ENCODE measurements at regions not wholly inside any gene's neighbourhood (a gene's known extent, or its start where the extent isn't known, plus 50 kb on each side); places are given as distances from the start of the nearest gene placed in this dataset.
"Not testable (repeated sequence)": the region's sequence is repeated elsewhere in the genome, so short reads cannot be mapped to it uniquely, and the experiment has no call there.

DNA sequence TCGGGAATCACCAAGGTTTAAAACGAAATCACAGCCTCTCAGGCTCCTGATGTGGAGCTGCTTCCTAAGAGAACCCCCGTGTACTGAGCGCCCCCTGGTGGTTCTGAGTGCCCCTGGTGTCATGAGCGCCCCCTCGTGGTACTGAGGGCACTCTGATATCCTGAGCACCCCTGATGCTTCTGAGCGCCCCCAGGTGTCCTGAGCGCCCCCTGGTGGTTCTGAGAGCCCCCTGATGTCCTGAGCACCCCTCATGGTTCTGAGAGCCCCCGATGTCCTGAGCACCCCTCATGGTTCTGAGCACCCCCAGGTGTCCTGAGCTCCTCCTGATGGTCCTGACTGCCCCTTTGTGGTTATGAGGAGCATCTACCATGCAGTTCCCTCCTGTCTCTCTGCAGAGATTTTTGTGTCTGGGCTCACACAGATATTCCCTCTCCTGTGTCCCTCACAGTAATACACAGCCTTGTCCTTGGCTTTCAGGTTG, 1092.1 kb downstream of the TMEM121 start:
- DNase-seq = peak; percentile 36

DNA sequence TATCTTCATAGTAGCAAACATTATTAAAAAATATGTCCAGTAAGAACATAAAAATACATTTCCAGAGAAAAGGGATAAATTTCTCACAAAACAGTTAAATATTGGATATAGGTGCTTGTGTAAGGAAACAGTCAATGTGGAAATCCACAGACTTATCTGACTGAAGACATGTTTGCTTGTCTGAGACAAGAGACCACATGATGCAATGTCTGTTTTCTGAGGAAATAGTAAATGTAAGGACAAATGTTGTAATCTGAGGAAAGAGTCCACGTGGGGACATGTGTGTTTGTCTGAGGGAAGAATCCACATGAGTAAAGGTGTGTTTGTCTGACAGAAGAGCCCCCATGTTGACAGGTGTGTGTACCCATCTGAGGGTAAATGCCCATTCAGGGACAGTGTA, 1093.2 kb downstream of the TMEM121 start:
- no peak for DNase-seq

DNA sequence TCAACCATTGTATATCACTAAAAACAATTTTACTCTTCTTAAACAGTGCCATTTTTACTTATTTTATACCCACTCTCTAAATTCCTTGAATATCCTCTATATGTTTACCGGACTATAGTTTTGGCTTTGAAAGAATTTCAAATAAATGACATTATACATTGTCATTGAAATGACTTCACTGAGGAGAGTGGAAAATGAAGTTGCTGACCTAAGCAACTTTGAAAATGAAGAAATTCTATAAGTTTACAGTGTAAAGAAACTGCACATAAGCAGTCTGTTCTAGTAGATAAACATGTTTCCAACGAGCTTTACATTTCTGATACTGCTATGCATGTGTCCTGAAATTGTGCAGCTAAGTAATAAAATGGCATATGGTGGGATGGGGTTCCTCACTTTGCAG, 1094.0 kb downstream of the TMEM121 start:
- DNase-seq = no peak

- DNase-seq = peak; percentile 4
These were observed 1095.9 kb downstream of the TMEM121 start for GRCh38 chr14:106622200-106622745.

DNA sequence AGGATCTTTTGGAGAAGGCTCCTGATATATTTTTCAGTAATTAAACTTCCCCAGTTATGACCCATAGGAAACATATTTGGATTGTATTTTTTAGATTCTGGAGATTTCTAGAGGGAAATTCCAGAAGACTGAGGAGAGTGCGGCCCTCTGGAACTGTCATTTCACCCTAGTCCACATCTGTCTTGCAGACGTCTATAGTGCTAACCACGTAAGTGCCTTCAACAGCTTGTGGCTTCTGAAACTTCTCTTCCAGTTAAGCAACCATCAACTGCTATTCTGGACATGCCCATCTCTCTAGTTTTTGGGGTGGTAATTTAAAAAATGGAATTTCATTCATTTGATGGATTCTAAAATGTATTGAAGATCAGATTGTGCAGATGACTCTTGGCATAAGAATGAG, 1098.8 kb downstream of the TMEM121 start:
- DNase-seq = no peak

GRCh38 chr14:106626469-106626868, 1100.1 kb downstream of the TMEM121 start:
- DNase-seq = not testable (repeated sequence)

DNA sequence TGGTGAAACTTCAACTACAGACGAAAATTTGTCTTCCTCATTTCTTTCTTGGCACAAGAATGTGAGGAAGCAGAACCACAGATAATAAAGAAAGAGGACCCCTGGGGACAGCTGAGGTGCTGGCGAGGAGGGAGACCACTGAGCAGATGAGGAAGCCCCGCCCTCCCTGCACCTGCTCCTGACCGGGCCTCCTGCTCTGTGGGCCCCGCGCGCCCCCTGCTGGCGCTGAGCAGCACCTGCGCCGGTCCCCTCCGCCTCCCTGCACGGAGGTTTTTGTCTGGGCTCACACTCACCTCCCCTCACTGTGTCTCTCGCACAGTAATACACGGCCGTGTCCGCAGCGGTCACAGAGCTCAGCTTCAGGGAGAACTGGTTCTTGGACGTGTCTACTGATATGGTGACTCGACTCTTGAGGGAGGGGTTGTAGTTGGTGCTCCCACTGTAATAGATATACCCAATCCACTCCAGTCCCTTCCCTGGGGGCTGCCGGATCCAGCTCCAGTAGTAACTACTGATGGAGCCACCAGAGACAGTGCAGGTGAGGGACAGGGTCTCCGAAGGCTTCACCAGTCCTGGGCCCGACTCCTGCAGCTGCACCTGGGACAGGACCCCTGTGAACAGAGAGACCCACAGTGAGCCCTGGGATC, 1100.7 kb downstream of the TMEM121 start:
- peak; percentile 47 for DNase-seq

- DNase-seq = no peak
These were observed 1105.5 kb downstream of the TMEM121 start for GRCh38 chr14:106631879-106632278.

- DNase-seq = no peak
These were observed 1107.3 kb downstream of the TMEM121 start for GRCh38 chr14:106633721-106634120.

DNA sequence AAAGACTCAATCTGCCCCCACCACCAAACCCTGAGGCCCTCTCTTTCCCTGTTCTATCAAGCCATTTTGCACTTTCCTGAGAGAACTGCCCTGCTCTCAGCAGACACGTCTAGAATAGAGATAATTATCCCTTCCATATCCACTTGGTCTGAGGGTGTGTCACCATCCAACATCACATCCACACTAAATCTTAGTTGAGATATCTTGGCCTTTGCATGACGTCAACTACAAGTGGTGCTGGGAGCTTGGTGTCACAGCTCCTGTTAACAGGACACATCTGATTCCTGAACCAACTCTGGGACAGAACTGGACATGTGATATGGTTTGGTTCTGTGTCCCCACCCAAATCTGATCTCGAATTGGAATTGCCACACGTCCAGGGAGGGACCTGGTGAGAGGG, 1109.2 kb downstream of the TMEM121 start:
- DNase-seq = no peak

DNA sequence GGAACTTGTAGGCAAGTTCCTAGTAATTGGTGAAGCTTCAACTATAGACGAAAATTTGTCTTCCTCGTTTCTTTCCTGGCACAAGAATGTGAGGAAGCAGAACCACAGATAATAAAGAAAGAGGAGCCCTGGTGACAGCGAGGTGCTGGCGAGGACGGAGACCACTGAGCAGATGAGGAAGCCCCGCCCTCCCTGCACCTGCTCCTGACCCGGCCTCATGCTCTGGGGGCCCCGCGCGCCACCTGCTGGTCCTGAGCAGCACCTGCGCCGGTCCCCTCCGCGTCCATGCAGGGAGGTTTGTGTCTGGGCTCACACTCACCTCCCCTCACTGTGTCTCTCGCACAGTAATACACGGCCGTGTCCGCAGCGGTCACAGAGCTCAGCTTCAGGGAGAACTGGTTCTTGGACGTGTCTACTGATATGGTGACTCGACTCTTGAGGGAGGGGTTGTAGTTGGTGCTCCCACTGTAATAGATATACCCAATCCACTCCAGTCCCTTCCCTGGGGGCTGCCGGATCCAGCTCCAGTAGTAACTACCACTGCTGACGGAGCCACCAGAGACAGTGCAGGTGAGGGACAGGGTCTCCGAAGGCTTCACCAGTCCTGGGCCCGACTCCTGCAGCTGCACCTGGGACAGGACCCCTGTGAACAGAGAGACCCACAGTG, 1112.5 kb downstream of the TMEM121 start:
- DNase-seq = peak; percentile 36

DNA sequence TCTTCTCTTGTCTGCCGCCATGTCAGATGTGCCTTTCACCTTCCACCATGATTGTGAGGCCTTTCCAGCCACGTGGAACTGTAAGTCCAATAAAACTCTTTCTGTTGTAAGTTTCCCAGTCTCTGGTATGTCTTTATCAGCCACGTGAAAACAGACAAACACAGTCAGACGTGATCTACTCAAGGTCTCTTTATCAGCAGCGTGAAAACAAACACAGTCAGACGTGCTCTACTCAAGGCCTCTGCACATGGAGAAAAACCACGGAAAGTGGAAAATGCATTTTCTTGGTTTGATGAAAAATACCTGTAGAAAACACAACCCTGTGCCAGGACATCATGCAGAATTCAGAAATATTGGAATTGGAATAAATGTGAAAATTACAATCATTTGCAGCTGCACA, 1115.7 kb downstream of the TMEM121 start:
- DNase-seq = no peak

GRCh38 chr14:106642971-106643370, 1116.6 kb downstream of the TMEM121 start:
- DNase-seq = not testable (repeated sequence)

DNA sequence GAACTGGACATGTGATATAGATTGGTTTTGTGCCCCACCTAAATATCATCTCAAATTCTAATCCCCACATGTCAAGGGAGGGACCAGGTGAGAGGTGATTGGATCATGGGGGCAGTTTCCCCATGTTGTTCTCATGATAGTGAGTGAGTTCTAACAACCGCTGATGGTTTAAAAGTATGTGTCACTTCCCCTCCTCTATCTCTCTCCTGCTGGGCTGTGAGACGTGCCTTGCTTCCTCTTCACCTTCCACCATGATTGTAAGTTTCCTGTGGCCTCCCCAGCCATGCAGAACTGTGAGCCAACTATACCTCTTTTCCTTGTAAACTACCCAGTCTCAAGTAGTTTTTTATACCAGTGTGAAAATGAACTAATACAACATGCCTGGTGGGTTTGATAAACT, 1122.5 kb downstream of the TMEM121 start:
- not testable (repeated sequence) for DNase-seq

DNA sequence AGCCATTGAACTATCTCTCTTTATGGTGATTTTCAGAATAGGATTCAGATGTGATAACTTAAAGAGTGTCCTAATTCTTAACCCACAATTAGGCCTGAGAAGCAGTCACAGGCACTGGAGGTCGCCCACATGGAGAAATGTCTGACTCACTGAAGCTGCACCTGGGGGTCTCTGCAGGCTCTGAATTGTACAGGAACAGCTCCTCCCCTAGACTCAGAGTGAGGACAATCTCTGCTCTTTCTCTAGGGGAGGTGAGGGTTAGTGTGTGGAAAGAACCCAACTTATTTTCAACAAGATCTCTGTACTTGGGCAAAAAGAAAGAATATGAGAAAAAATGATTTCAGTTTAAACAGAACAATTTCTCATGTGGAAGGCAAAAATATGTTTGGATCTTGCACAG, 1124.6 kb downstream of the TMEM121 start:
- no peak for DNase-seq

- peak; percentile 22 for DNase-seq
These were observed 1126.1 kb downstream of the TMEM121 start for GRCh38 chr14:106652494-106652893.

GRCh38 chr14:106657460-106657859, 1131.1 kb downstream of the TMEM121 start:
- no peak for DNase-seq

DNA sequence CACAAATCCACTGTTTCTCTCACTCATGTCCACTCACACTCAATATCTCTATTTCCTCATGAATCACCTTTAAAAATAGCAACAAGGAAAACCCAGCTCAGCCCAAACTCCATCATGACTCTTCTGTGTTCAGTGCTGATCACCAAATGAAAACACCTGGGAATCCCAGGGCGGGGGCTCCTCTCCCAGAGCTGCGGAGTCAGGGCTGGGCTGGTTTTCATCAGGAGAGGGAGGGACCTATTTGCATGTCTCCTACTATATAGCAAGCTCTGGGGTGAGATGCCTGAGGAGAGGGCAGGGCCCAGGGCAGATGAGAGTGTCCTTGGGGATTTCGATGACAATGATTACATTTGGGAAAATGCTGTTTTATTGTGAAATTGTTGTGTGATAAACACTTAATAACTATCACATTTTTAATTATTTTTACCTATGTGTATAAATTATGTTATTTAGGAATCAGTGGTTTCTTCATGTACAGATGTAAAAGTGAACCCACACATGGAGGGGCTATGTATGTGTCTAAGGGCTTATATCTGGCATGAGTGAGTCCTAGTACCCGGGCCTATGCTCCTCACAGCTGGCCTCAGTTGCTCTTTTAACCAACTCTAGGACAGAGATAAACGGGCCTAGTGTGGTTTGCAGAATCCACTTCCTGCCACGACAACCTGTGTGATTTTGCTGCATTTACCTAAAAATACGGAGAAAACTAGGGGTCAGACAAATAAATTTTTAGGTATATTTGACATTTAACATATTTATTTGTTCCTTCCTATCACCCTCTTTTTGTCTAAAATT, 1131.9 kb downstream of the TMEM121 start:
- DNase-seq = not testable (repeated sequence)

DNA sequence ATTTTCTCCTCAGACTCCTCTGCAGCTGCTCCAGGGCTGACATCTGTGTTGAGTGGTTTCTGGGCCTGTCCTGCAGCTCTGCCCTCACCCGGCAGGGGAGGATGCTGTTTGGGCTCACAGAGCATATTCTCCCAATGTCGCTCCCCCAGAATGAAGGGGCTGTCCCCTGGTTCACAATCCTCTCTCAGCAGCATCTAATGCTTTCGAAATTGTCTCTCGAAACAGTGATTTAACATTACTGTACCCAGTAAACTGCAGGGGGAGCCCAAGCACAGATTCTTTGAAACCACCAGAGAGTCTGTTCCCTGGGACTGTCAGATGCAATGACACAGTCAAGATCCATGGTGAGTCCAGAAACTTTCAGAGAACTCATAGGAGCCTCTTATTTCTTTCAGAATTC, 1135.2 kb downstream of the TMEM121 start:
- DNase-seq = not testable (repeated sequence)

GRCh38 chr14:106662936-106663550, 1136.7 kb downstream of the TMEM121 start:
- no peak for DNase-seq

GRCh38 chr14:106663805-106664410, 1137.5 kb downstream of the TMEM121 start:
- not testable (repeated sequence) for DNase-seq

GRCh38 chr14:106665814-106666213, 1139.4 kb downstream of the TMEM121 start:
- DNase-seq = no peak

GRCh38 chr14:106666341-106666740, 1140.0 kb downstream of the TMEM121 start:
- no peak for DNase-seq
